ENCODE measurements at regions not wholly inside any gene's neighbourhood (a gene's known extent, or its start where the extent isn't known, plus 50 kb on each side); places are given as distances from the start of the nearest gene placed in this dataset.

DNA sequence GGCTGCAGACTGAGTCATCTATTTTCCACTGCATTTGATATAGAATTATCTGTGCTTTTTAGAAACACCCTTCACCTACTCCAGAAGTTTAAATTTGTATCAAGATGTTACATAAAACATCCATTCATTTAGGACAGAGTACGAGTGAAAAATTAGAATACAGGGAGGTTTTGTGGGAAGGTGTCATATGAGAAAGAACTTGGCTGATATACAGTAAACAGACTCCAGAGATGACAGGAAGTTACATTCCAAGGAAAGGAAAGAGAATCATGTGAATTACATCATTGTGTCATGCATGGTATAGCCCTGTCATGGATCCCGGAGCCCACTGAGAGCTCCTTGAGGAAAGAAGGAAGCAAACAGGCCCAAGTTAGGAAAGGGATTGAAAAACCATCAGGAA, 341.5 kb upstream of the PKDCC start:
- no peaks in the 10 kb centered on the region for H3K36me3 Mint-ChIP-seq
- intact Hi-C loops (cut with micrococcal nuclease) = no loop called here
- peaks cover 0 to 2% (median 0%) of the 10 kb centered on the region in 3 donors for H3K27me3 Mint-ChIP-seq (ENCODE audit: low read depth in 3 of 3)
- 90% methylated on average over 1 of the region's 2 CpGs for WGBS (ENCODE audit: insufficient coverage)
- no peak overlapping the region for H3K9ac ChIP-seq (ENCODE audit: insufficient read depth, low read length, poor library complexity, severe bottlenecking)
- H3K4me1 ChIP-seq (ENCODE audit: control insufficient read depth in 1 of 2, insufficient read depth in 2 of 2, low read length in 2 of 2) = peaks cover 2 to 4% of the 10 kb centered on the region in 2 donors
- TF ChIP-seq, protein P1, sequence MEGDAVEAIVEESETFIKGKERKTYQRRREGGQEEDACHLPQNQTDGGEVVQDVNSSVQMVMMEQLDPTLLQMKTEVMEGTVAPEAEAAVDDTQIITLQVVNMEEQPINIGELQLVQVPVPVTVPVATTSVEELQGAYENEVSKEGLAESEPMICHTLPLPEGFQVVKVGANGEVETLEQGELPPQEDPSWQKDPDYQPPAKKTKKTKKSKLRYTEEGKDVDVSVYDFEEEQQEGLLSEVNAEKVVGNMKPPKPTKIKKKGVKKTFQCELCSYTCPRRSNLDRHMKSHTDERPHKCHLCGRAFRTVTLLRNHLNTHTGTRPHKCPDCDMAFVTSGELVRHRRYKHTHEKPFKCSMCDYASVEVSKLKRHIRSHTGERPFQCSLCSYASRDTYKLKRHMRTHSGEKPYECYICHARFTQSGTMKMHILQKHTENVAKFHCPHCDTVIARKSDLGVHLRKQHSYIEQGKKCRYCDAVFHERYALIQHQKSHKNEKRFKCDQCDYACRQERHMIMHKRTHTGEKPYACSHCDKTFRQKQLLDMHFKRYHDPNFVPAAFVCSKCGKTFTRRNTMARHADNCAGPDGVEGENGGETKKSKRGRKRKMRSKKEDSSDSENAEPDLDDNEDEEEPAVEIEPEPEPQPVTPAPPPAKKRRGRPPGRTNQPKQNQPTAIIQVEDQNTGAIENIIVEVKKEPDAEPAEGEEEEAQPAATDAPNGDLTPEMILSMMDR (IDR thresholded peaks at IDR 0.05) = no peak
- no peaks in the 10 kb centered on the region for H3K27me3 ChIP-seq (ENCODE audit: control insufficient read depth in 2 of 2, insufficient read depth in 2 of 2, low read length in 2 of 2)
- no peak overlapping the region for H3K27ac ChIP-seq (ENCODE audit: low read depth in 1 of 2, low read length in 2 of 2)
- H3K4me1 Mint-ChIP-seq = peaks cover 5% of the 10 kb centered on the region
- H3K27ac Mint-ChIP-seq = no peak overlapping the region
- no peak overlapping the region for H3K4me3 Mint-ChIP-seq
- H3K9me3 Mint-ChIP-seq = no peaks in the 10 kb centered on the region
- no peak overlapping the region for H3K4me2 ChIP-seq (replicated peaks; ENCODE audit: extremely low read depth, low read length, poor library complexity, severe bottlenecking)
- H3K79me2 ChIP-seq (ENCODE audit: insufficient read depth, low read length) = no peaks in the 10 kb centered on the region
- H3K36me3 ChIP-seq (replicated peaks in 1 of 2; ENCODE audit: control insufficient read depth in 1 of 2, insufficient read depth in 2 of 2, low read length in 2 of 2) = no peaks in the 10 kb centered on the region
- DNase-seq = no peak
- no peak overlapping the region for H2AFZ ChIP-seq (ENCODE audit: insufficient read depth, low read depth, low read length, poor library complexity, severe bottlenecking)
- H3K9me3 ChIP-seq (replicated peaks in 1 of 2; ENCODE audit: control insufficient read depth in 1 of 2, insufficient read depth in 1 of 2, low read length in 2 of 2) = no peaks in the 10 kb centered on the region
- H4K20me1 ChIP-seq (ENCODE audit: insufficient read depth, low read length) = no peaks in the 10 kb centered on the region
- H3K4me3 ChIP-seq (replicated peaks in 1 of 3; ENCODE audit: low read depth in 2 of 3, low read length in 3 of 3) = no peak overlapping the region

DNA sequence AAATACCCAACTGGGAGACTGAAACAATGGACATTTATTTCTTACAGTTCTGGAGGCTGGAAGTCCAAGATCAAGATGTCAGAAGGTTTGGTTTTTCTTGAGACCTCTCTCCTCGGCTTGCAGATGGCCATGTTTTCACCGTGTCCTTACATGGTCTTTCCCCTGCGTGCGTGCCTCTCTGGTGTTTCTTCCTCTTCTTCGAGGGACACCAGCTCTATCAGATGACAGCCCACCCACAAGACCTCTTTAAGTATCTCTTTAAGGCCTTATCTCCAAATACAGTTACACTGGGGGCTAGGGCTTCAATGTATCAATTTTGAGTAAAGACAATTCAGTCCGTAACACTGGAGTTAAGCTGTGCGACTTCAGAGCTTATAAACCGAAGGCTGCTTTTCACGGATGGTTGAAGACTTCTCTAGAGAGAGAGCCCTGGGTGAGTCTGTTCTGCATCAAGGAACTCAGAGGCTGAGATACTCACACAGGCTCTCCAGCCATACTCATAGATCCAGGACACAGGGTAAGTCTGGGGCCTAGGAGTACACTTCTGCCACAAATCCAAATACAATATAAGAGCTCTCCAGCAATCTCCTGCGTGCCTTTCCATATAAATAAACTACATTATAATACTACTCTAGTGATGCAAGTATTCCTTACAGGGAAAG, 339.9 kb upstream of the PKDCC start:
- no peak overlapping the region for H3K9ac ChIP-seq (ENCODE audit: insufficient read depth, low read length, poor library complexity, severe bottlenecking)
- Mint-ChIP-seq H3K27ac (no peak overlapping the region), H3K9me3 (no peaks in the 10 kb centered on the region), H3K4me3 (no peak overlapping the region), H3K4me1 (no peaks in the 10 kb centered on the region), H3K36me3 (no peaks in the 10 kb centered on the region), H3K27me3 (ENCODE audit: low read depth in 3 of 3) (peaks cover 0 to 2% (median 0%) of the 10 kb centered on the region in 3 donors)
- no peak overlapping the region for H2AFZ ChIP-seq (ENCODE audit: insufficient read depth, low read depth, low read length, poor library complexity, severe bottlenecking)
- H3K4me1 ChIP-seq (ENCODE audit: control insufficient read depth in 1 of 2, insufficient read depth in 2 of 2, low read length in 2 of 2) = no peaks in the 10 kb centered on the region
- intact Hi-C loops (cut with micrococcal nuclease) = no loop called here
- H3K79me2 ChIP-seq (ENCODE audit: insufficient read depth, low read length) = no peaks in the 10 kb centered on the region
- no peaks in the 10 kb centered on the region for H3K9me3 ChIP-seq (replicated peaks in 1 of 2; ENCODE audit: control insufficient read depth in 1 of 2, insufficient read depth in 1 of 2, low read length in 2 of 2)
- no peaks in the 10 kb centered on the region for H3K36me3 ChIP-seq (replicated peaks in 1 of 2; ENCODE audit: control insufficient read depth in 1 of 2, insufficient read depth in 2 of 2, low read length in 2 of 2)
- TF ChIP-seq, protein P1 (IDR thresholded peaks at IDR 0.05) = no peak
- H3K4me2 ChIP-seq (replicated peaks; ENCODE audit: extremely low read depth, low read length, poor library complexity, severe bottlenecking) = no peak overlapping the region
- WGBS (ENCODE audit: insufficient coverage) = 93% methylated on average over 6 of the region's 10 CpGs
- no peak for DNase-seq
- no peaks in the 10 kb centered on the region for H4K20me1 ChIP-seq (ENCODE audit: insufficient read depth, low read length)
- no peaks in the 10 kb centered on the region for H3K27me3 ChIP-seq (ENCODE audit: control insufficient read depth in 2 of 2, insufficient read depth in 2 of 2, low read length in 2 of 2)
- no peak overlapping the region for H3K4me3 ChIP-seq (replicated peaks in 1 of 3; ENCODE audit: low read depth in 2 of 3, low read length in 3 of 3)
- H3K27ac ChIP-seq (ENCODE audit: low read depth in 1 of 2, low read length in 2 of 2) = no peak overlapping the region
